ENCODE measurements at regions not wholly inside any gene's neighbourhood (a gene's known extent, or its start where the extent isn't known, plus 50 kb on each side); places are given as distances from the start of the nearest gene placed in this dataset.

- no peak for TF ChIP-seq CTCF (IDR thresholded peaks at IDR 0.05; ENCODE audit: unreplicated experiment)
- Mint-ChIP-seq H3K36me3 (no peaks in the 10 kb centered on the region), H3K4me1 (no peaks in the 10 kb centered on the region), H3K27ac (no peak overlapping the region), H3K27me3 (ENCODE audit: low read depth) (no peaks in the 10 kb centered on the region), H3K9me3 (peaks cover 4% of the 10 kb centered on the region), H3K4me3 (no peak overlapping the region)
- DNase-seq (ENCODE audit: low spot score in 2 of 2, unreplicated experiment in 2 of 2) = no peak
These were observed 125.3 kb upstream of the NOX3 start for GRCh38 chr6:155580904-155581303.

GRCh38 chr6:155578251-155578650, 122.6 kb upstream of the NOX3 start:
- no peaks in the 10 kb centered on the region for H3K27me3 Mint-ChIP-seq (ENCODE audit: low read depth)
- H3K27ac Mint-ChIP-seq = no peak overlapping the region
- DNase-seq (ENCODE audit: low spot score in 2 of 2, unreplicated experiment in 2 of 2) = no peak
- no peak overlapping the region for H3K4me3 Mint-ChIP-seq
- H3K4me1 Mint-ChIP-seq = no peaks in the 10 kb centered on the region
- H3K36me3 Mint-ChIP-seq = no peaks in the 10 kb centered on the region
- TF ChIP-seq CTCF (IDR thresholded peaks at IDR 0.05; ENCODE audit: unreplicated experiment) = no peak
- no peaks in the 10 kb centered on the region for H3K9me3 Mint-ChIP-seq

GRCh38 chr6:155561966-155562364, 106.3 kb upstream of the NOX3 start:
- no peak overlapping the region for H3K4me3 Mint-ChIP-seq
- H3K36me3 Mint-ChIP-seq = no peaks in the 10 kb centered on the region
- no peak for DNase-seq (ENCODE audit: low spot score in 2 of 2, unreplicated experiment in 2 of 2)
- H3K27ac Mint-ChIP-seq = no peak overlapping the region
- no peaks in the 10 kb centered on the region for H3K27me3 Mint-ChIP-seq (ENCODE audit: low read depth)
- H3K4me1 Mint-ChIP-seq = no peaks in the 10 kb centered on the region
- no peak for TF ChIP-seq CTCF (IDR thresholded peaks at IDR 0.05; ENCODE audit: unreplicated experiment)
- H3K9me3 Mint-ChIP-seq = peaks cover 11% of the 10 kb centered on the region

GRCh38 chr6:155561257-155561965, 105.8 kb upstream of the NOX3 start:
- Mint-ChIP-seq H3K4me1 (no peaks in the 10 kb centered on the region), H3K36me3 (no peaks in the 10 kb centered on the region), H3K4me3 (no peak overlapping the region), H3K27me3 (ENCODE audit: low read depth) (peaks cover 2% of the 10 kb centered on the region), H3K27ac (no peak overlapping the region), H3K9me3 (peaks cover 11% of the 10 kb centered on the region)
- TF ChIP-seq CTCF (IDR thresholded peaks at IDR 0.05; ENCODE audit: unreplicated experiment) = no peak
- no peak for DNase-seq (ENCODE audit: low spot score in 2 of 2, unreplicated experiment in 2 of 2)

GRCh38 chr6:155549928-155550327, 94.3 kb upstream of the NOX3 start:
- Mint-ChIP-seq H3K9me3 (peaks cover 4% of the 10 kb centered on the region), H3K27me3 (ENCODE audit: low read depth) (peaks cover 2% of the 10 kb centered on the region), H3K27ac (no peak overlapping the region), H3K4me3 (no peak overlapping the region), H3K36me3 (no peaks in the 10 kb centered on the region), H3K4me1 (peaks cover 8% of the 10 kb centered on the region)
- TF ChIP-seq CTCF (IDR thresholded peaks at IDR 0.05; ENCODE audit: unreplicated experiment) = no peak
- DNase-seq (ENCODE audit: low spot score in 2 of 2, unreplicated experiment in 2 of 2) = no peak

All from mesothelial cell of epicardium (in vitro differentiated cells).